ENCODE measurements at regions not wholly inside any gene's neighbourhood (a gene's known extent, or its start where the extent isn't known, plus 50 kb on each side); places are given as distances from the start of the nearest gene placed in this dataset.

GRCh38 chr7:19589446-19589845 is 119.4 kb downstream of the POLR1F start:
- no peak for TF ChIP-seq ERG (CRISPR knock-in tag; IDR thresholded peaks at IDR 0.05)
- TF ChIP-seq CREB1 (CRISPR knock-in tag; IDR thresholded peaks at IDR 0.05), result no peak
- no peak for TF ChIP-seq EMX1 (CRISPR knock-in tag; IDR thresholded peaks at IDR 0.05)
- TF ChIP-seq CTCF (IDR thresholded peaks at IDR 0.05), result no peak
- no peak for TF ChIP-seq RELA (CRISPR knock-in tag; IDR thresholded peaks at IDR 0.05; ENCODE audit: borderline replicate concordance)
- no peak for TF ChIP-seq FOXJ3 (CRISPR knock-in tag; IDR thresholded peaks at IDR 0.05; ENCODE audit: borderline replicate concordance)
- no peak for TF ChIP-seq FOXP4 (CRISPR knock-in tag; IDR thresholded peaks at IDR 0.05)
